OCI-LY7 (cell line): ENCODE measurements at regions not wholly inside any gene's neighbourhood (a gene's known extent, or its start where the extent isn't known, plus 50 kb on each side); places are given as distances from the start of the nearest gene placed in this dataset.

ENCODE experiments used
- BruUV-seq: library from RNA; stranded (reverse); fragments of 400-500 nt; replicated peaks from 2 replicates; lab custom pipeline; 2021; lab: Mats Ljungman, UMichigan
- CTCF ChIA-PET: fragments of 300-600 bp; sonication (Branson Sonifier 250); formaldehyde crosslinking; loops from one replicate; lab custom pipeline; 2022; ENCODE audit warnings: antibody characterized with exemption; ENCODE audit not compliant: unreplicated experiment; lab: Charles Lee
- POLR2A ChIA-PET: fragments of 300-600 bp; sonication (Branson Sonifier 250); formaldehyde crosslinking; loops from one replicate; lab custom pipeline; 2022; ENCODE audit warnings: antibody characterized with exemption; lab: Charles Lee
- DNase-seq: peaks from one replicate; pipeline ENCODE4 v3.0.0-alpha.2; 2015; ENCODE audit warnings: low spot score
- H2AFZ ChIP-seq: fragments of 200-600 bp; sonication (generic), shearing (Covaris generic); 2 replicates; pipeline ENCODE4 v1.6.1; 2014; ENCODE audit warnings: mild to moderate bottlenecking, antibody characterized with exemption, low read length, moderate library complexity
- H3K27ac ChIP-seq: fragments of 200-600 bp; sonication (generic); 2 replicates; pipeline ENCODE4 v1.5.1; 2014; ENCODE audit warnings: mixed run types, low read depth, mild to moderate bottlenecking, moderate library complexity, low read length, inconsistent platforms; ENCODE audit not compliant: poor library complexity, severe bottlenecking
- H3K36me3 ChIP-seq: fragments of 200-600 bp; sonication (generic); 2 replicates; pipeline ENCODE4 v1.6.1; 2014; ENCODE audit warnings: mild to moderate bottlenecking, antibody characterized with exemption, low read length, moderate library complexity, mixed read lengths; ENCODE audit not compliant: insufficient read depth
- H3K4me1 ChIP-seq: fragments of 200-600 bp; sonication (generic); 2 replicates; pipeline ENCODE4 v1.5.1; 2014; ENCODE audit warnings: mild to moderate bottlenecking, low read length; ENCODE audit not compliant: insufficient read depth, poor library complexity, severe bottlenecking
- H3K4me2 ChIP-seq: fragments of 200-600 bp; sonication (generic); 2 replicates; pipeline ENCODE4 v1.6.1; 2014; ENCODE audit warnings: mild to moderate bottlenecking, low read length
- H3K4me3 ChIP-seq: fragments of 200-600 bp; sonication (generic); 2 replicates; pipeline ENCODE4 v1.5.1; 2014; ENCODE audit warnings: mild to moderate bottlenecking, low read depth, low read length; ENCODE audit not compliant: poor library complexity, severe bottlenecking
- H3K79me2 ChIP-seq: fragments of 200-600 bp; sonication (generic); 2 replicates; pipeline ENCODE4 v1.6.1; 2016; ENCODE audit warnings: low read depth, mild to moderate bottlenecking, low read length, moderate library complexity, mixed read lengths; ENCODE audit not compliant: insufficient read depth
- H3K9me2 ChIP-seq: fragments of 200-600 bp; sonication (generic); 2 replicates; pipeline ENCODE4 v1.6.1; 2016; ENCODE audit warnings: mild to moderate bottlenecking, low read length, mixed read lengths; ENCODE audit not compliant: insufficient read depth
- H3K9me3 ChIP-seq: fragments of 200-600 bp; sonication (generic); 2 replicates; pipeline ENCODE4 v1.6.1; 2014; ENCODE audit warnings: mild to moderate bottlenecking, mixed run types, low read length, mixed read lengths
- H4K20me1 ChIP-seq: fragments of 200-600 bp; sonication (generic); 2 replicates; pipeline ENCODE4 v1.6.1; 2014; ENCODE audit warnings: mild to moderate bottlenecking, antibody characterized with exemption, low read length, moderate library complexity, mixed read lengths; ENCODE audit not compliant: insufficient read depth
- CTCF ChIP-seq: fragments of 200-600 bp; sonication (generic); conservative IDR thresholded peaks from 2 replicates; pipeline ENCODE4 v1.5.1; 2014; ENCODE audit warnings: mild to moderate bottlenecking, antibody characterized with exemption, low read length, moderate library complexity, mixed read lengths
- EZH2phosphoT487 ChIP-seq: fragments of 200-600 bp; sonication (generic); IDR thresholded peaks from 2 replicates; pipeline ENCODE4 v1.6.1; 2018; ENCODE audit warnings: low read depth, borderline replicate concordance, mild to moderate bottlenecking, mixed run types, antibody characterized with exemption, low read length, moderate library complexity, mixed read lengths
- intact Hi-C: fragments of 100-400 bp; cut with micrococcal nuclease; formaldehyde crosslinking; loops from one replicate; pipeline ENCODE4 v1.10.0; 2022; ENCODE audit not compliant: unreplicated experiment

GRCh38 chr22:34879001-34879400, 187.0 kb upstream of the ISX start:
- DNase-seq: no peak
- ChIA-PET POLR2A (no interaction called here), CTCF (no interaction called here)
- intact Hi-C loops: no loop called here
- Histone ChIP-seq H4K20me1 (no peaks in the 10 kb centered on the region), H2AFZ (no peak overlapping the region), H3K27ac (no peak overlapping the region), H3K79me2 (no peaks in the 10 kb centered on the region), H3K4me1 (no peaks in the 10 kb centered on the region), H3K36me3 (no peaks in the 10 kb centered on the region), H3K9me3 (no peaks in the 10 kb centered on the region), H3K9me2 (no peaks in the 10 kb centered on the region), H3K4me3 (no peak overlapping the region), H3K4me2 (no peak overlapping the region)
- TF ChIP-seq EZH2phosphoT487 (no peak), CTCF (no peak)
- BruUV-seq: no TSS peak

GRCh38 chr22:34880662-34881061, 185.3 kb upstream of the ISX start:
- Histone ChIP-seq H3K9me3 (no peaks in the 10 kb centered on the region), H3K4me2 (no peak overlapping the region), H3K4me3 (no peak overlapping the region), H4K20me1 (no peaks in the 10 kb centered on the region), H2AFZ (no peak overlapping the region), H3K79me2 (no peaks in the 10 kb centered on the region), H3K9me2 (no peaks in the 10 kb centered on the region), H3K36me3 (no peaks in the 10 kb centered on the region), H3K4me1 (no peaks in the 10 kb centered on the region), H3K27ac (no peak overlapping the region)
- intact Hi-C loops: no loop called here
- BruUV-seq: no TSS peak
- ChIA-PET POLR2A (no interaction called here), CTCF (no interaction called here)
- DNase-seq: no peak
- TF ChIP-seq EZH2phosphoT487: no peak
- no peak for TF ChIP-seq CTCF

- CTCF ChIA-PET: no interaction called here
- Histone ChIP-seq H3K27ac (no peak overlapping the region), H3K79me2 (no peaks in the 10 kb centered on the region), H3K4me3 (no peak overlapping the region), H4K20me1 (no peaks in the 10 kb centered on the region), H2AFZ (no peak overlapping the region), H3K9me3 (no peaks in the 10 kb centered on the region), H3K4me1 (no peaks in the 10 kb centered on the region), H3K9me2 (no peaks in the 10 kb centered on the region), H3K36me3 (no peaks in the 10 kb centered on the region), H3K4me2 (no peak overlapping the region)
- TF ChIP-seq EZH2phosphoT487 (no peak), CTCF (no peak)
- no peak for DNase-seq
- POLR2A ChIA-PET: no interaction called here
- intact Hi-C loops: no loop called here
- BruUV-seq: no TSS peak
These were observed 184.5 kb upstream of the ISX start for GRCh38 chr22:34881453-34881852.
